Memory B cell (primary cell): ENCODE measurements at regions not wholly inside any gene's neighbourhood (a gene's known extent, or its start where the extent isn't known, plus 50 kb on each side); places are given as distances from the start of the nearest gene placed in this dataset.

Experiments
- ATAC-seq: fragments of 150-1000 bp; cut with Tn5 transposase; 2 replicates; pipeline ENCODE4 v1.10.0; 2021; ENCODE audit warnings: low read depth, mild to moderate bottlenecking, moderate library complexity
- DNase-seq, 2 donors: peaks; one replicate each; pipeline ENCODE4 v3.0.0; 2022; ENCODE audit warnings: low spot score in 2 of 2
- H3K27ac Mint-ChIP-seq: one replicate; pipeline ENCODE4 v1.8.0; 2022; ENCODE audit warnings: mild to moderate bottlenecking, moderate library complexity, mixed read lengths
- H3K27me3 Mint-ChIP-seq: one replicate; pipeline ENCODE4 v1.8.0; 2022; ENCODE audit warnings: mixed read lengths
- H3K36me3 Mint-ChIP-seq: one replicate; pipeline ENCODE4 v1.8.0; 2022; ENCODE audit warnings: mild to moderate bottlenecking, mixed read lengths
- H3K4me1 Mint-ChIP-seq: one replicate; pipeline ENCODE4 v1.8.0; 2022; ENCODE audit warnings: mixed read lengths
- H3K4me3 Mint-ChIP-seq: one replicate; pipeline ENCODE4 v1.8.0; 2022; ENCODE audit warnings: mild to moderate bottlenecking, moderate library complexity, mixed read lengths
- H3K9me3 Mint-ChIP-seq: one replicate; pipeline ENCODE4 v1.8.0; 2022; ENCODE audit warnings: mixed read lengths

DNA sequence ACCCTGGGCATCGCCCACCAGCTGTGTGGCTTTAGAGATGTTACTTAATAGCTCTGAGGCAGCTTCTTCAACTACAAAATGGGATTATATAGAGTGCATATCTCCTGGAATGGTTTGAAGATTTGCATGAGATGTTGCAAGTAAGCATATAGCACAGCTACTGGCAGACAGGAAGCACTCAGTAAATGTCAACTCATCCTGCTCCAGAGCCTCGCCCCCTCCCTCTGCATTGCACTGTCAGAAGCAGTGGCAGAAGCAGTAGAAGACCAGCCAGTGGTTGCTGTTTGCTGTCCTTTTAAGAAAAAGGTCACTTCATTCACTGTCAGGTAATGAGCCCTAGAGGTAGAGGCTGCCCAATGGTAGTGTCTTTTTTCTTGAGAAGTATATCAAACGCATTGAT lies 180.0 kb upstream of the GHITM start:
- H3K27me3 Mint-ChIP-seq: peaks cover 7% of the 10 kb centered on the region
- no peaks in the 10 kb centered on the region for H3K4me1 Mint-ChIP-seq
- no peaks in the 10 kb centered on the region for H3K9me3 Mint-ChIP-seq
- H3K27ac Mint-ChIP-seq: no peak overlapping the region
- DNase-seq (no peak), ATAC-seq (no peak)
- no peaks in the 10 kb centered on the region for H3K36me3 Mint-ChIP-seq
- no peak overlapping the region for H3K4me3 Mint-ChIP-seq

- no peaks in the 10 kb centered on the region for H3K4me1 Mint-ChIP-seq
- peak overlapping the region; percentile 14 for H3K27ac Mint-ChIP-seq
- H3K9me3 Mint-ChIP-seq: no peaks in the 10 kb centered on the region
- H3K36me3 Mint-ChIP-seq: no peaks in the 10 kb centered on the region
- H3K27me3 Mint-ChIP-seq: peaks cover 7% of the 10 kb centered on the region
- DNase-seq (no peak), ATAC-seq (no peak)
- H3K4me3 Mint-ChIP-seq: no peak overlapping the region
These were observed 179.2 kb upstream of the GHITM start for GRCh38 chr10:83960125-83960524.

- no peaks in the 10 kb centered on the region for H3K36me3 Mint-ChIP-seq
- H3K27ac Mint-ChIP-seq: no peak overlapping the region
- ATAC-seq: no peak
- peaks cover 7% of the 10 kb centered on the region for H3K27me3 Mint-ChIP-seq
- H3K4me1 Mint-ChIP-seq: no peaks in the 10 kb centered on the region
- no peak for DNase-seq
- H3K9me3 Mint-ChIP-seq: no peaks in the 10 kb centered on the region
- H3K4me3 Mint-ChIP-seq: no peak overlapping the region
These were observed 177.7 kb upstream of the GHITM start for GRCh38 chr10:83961620-83962019.

GRCh38 chr10:83963446-83963845 lies 175.9 kb upstream of the GHITM start:
- Mint-ChIP-seq H3K9me3 (no peaks in the 10 kb centered on the region), H3K27me3 (peaks cover 7% of the 10 kb centered on the region), H3K4me1 (no peaks in the 10 kb centered on the region), H3K4me3 (no peak overlapping the region), H3K36me3 (no peaks in the 10 kb centered on the region), H3K27ac (no peak overlapping the region)
- no peak for ATAC-seq
- DNase-seq: no peak

DNA sequence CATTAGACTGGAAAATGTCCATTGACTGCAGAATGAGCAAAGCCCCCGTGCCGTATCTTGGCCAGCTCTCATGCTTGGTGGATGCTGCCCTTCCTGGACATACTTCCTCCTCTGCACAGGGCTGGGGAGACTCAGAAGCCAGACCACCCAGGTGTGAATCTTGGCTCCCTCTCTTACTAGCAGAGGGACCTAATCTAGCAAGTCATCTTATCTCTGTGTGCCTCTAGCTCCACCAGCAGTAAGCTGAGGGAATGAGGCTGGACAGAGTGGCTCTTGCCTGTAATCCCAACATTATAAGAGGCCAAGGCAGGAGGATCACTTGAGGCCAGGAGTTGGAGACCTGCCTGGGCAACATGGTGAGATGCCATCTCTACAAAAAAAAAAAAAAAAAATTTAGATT lies 173.8 kb upstream of the GHITM start:
- Mint-ChIP-seq H3K36me3 (no peaks in the 10 kb centered on the region), H3K27ac (no peak overlapping the region), H3K9me3 (no peaks in the 10 kb centered on the region), H3K4me3 (no peak overlapping the region), H3K4me1 (no peaks in the 10 kb centered on the region), H3K27me3 (peaks cover 7% of the 10 kb centered on the region)
- ATAC-seq (no peak), DNase-seq (no peak)

GRCh38 chr10:83968052-83968451 lies 171.3 kb upstream of the GHITM start:
- no peak for DNase-seq
- H3K9me3 Mint-ChIP-seq: no peaks in the 10 kb centered on the region
- no peaks in the 10 kb centered on the region for H3K36me3 Mint-ChIP-seq
- peaks cover 3% of the 10 kb centered on the region for H3K27me3 Mint-ChIP-seq
- no peak overlapping the region for H3K27ac Mint-ChIP-seq
- H3K4me1 Mint-ChIP-seq: no peaks in the 10 kb centered on the region
- ATAC-seq: no peak
- no peak overlapping the region for H3K4me3 Mint-ChIP-seq

GRCh38 chr10:83978681-83979383 lies 160.5 kb upstream of the GHITM start:
- DNase-seq (no peak), ATAC-seq (no peak)
- Mint-ChIP-seq H3K4me1 (no peaks in the 10 kb centered on the region), H3K36me3 (no peaks in the 10 kb centered on the region), H3K27me3 (peaks cover 4% of the 10 kb centered on the region), H3K27ac (no peak overlapping the region), H3K9me3 (peaks cover 1% of the 10 kb centered on the region), H3K4me3 (no peak overlapping the region)

DNA sequence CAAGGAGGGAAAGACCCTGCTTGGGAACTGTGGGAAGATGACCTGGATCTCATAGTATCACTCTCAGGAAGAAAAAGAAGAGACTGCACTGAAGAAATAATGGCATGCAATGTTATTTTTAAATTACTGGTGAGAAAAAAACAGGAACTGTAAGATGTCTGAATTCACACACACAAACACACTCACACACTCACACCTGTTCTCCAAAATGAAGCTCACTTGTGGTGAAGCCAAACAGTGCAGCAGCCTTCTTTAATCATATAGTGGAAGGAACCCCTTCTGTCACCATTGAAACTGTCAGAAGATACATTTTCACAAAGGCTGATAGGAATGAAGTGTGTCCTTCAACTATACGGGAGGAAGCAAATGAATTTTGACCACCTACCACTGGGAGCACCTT lies 156.5 kb upstream of the GHITM start:
- Mint-ChIP-seq H3K9me3 (no peaks in the 10 kb centered on the region), H3K4me1 (no peaks in the 10 kb centered on the region), H3K36me3 (no peaks in the 10 kb centered on the region), H3K4me3 (no peak overlapping the region), H3K27ac (no peak overlapping the region), H3K27me3 (peaks cover 6% of the 10 kb centered on the region)
- ATAC-seq (no peak), DNase-seq (no peak)

GRCh38 chr10:83983578-83984255 lies 155.6 kb upstream of the GHITM start:
- Mint-ChIP-seq H3K27ac (no peak overlapping the region), H3K36me3 (no peaks in the 10 kb centered on the region), H3K9me3 (no peaks in the 10 kb centered on the region), H3K4me1 (no peaks in the 10 kb centered on the region), H3K4me3 (no peak overlapping the region), H3K27me3 (peaks cover 6% of the 10 kb centered on the region)
- no peak for DNase-seq
- ATAC-seq: no peak

DNA sequence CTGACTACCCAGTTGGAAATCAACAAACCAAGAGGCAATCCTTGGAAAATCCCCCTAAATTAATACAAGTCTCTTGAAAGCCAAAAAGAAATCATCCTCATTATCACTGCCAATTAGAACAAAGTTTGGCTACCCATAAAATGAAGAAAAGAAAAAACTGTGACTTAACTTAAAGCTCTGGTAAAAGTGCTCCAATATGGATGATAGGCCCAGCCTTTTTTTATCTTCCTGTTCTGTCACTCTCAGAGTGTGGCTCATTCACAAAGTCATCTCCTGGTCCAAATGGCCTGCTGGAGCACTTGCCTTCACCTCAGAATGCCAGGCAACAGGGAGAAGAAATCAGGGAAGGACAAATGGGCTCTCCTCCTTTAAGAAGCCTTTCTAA lies 155.1 kb upstream of the GHITM start:
- H3K4me1 Mint-ChIP-seq: no peaks in the 10 kb centered on the region
- no peak for ATAC-seq
- no peaks in the 10 kb centered on the region for H3K36me3 Mint-ChIP-seq
- no peak overlapping the region for H3K27ac Mint-ChIP-seq
- no peak overlapping the region for H3K4me3 Mint-ChIP-seq
- DNase-seq: no peak
- peaks cover under 1% of the 10 kb centered on the region for H3K9me3 Mint-ChIP-seq
- peaks cover 6% of the 10 kb centered on the region for H3K27me3 Mint-ChIP-seq

DNA sequence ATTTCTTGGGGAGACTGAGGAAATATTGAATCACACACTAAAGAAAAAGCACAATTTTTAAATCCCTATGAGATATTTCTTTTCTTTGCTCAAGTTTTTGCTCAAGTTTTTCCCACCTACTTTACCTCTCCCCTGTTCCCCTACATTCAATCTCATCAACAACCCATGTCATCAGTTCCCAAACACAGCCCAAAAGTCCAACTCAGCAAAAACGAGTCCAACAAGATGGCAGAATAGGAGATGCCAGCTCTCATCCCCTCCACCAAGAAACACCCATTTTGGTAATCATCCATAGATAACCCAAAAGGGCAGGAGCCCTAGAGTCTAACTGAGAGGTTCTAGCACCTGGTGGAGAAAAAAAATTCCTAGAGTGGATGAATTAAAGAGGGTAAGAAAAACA lies 152.5 kb upstream of the GHITM start:
- H3K9me3 Mint-ChIP-seq: peaks cover 4% of the 10 kb centered on the region
- no peak for ATAC-seq
- H3K4me3 Mint-ChIP-seq: no peak overlapping the region
- H3K36me3 Mint-ChIP-seq: peaks cover 2% of the 10 kb centered on the region
- no peak overlapping the region for H3K27ac Mint-ChIP-seq
- H3K4me1 Mint-ChIP-seq: peaks cover 9% of the 10 kb centered on the region
- peaks cover 2% of the 10 kb centered on the region for H3K27me3 Mint-ChIP-seq
- DNase-seq: no peak

GRCh38 chr10:83987216-83987615 lies 152.1 kb upstream of the GHITM start:
- no peak for DNase-seq
- H3K9me3 Mint-ChIP-seq: peaks cover 4% of the 10 kb centered on the region

GRCh38 chr10:83988435-83988834 lies 150.9 kb upstream of the GHITM start:
- Mint-ChIP-seq H3K36me3 (peaks cover 2% of the 10 kb centered on the region), H3K4me3 (no peak overlapping the region), H3K9me3 (peaks cover 4% of the 10 kb centered on the region), H3K27ac (no peak overlapping the region), H3K27me3 (peaks cover 2% of the 10 kb centered on the region), H3K4me1 (peaks cover 9% of the 10 kb centered on the region)
- DNase-seq (no peak), ATAC-seq (no peak)

More at GRCh38 chr10:83987216-83987615, 152.1 kb upstream of the GHITM start:
- H3K27me3 Mint-ChIP-seq: peaks cover 2% of the 10 kb centered on the region
- peaks cover 9% of the 10 kb centered on the region for H3K4me1 Mint-ChIP-seq
- no peak overlapping the region for H3K4me3 Mint-ChIP-seq
- no peak overlapping the region for H3K27ac Mint-ChIP-seq
- ATAC-seq: no peak
- H3K36me3 Mint-ChIP-seq: peaks cover 2% of the 10 kb centered on the region

GRCh38 chr10:83990126-83990525 lies 149.2 kb upstream of the GHITM start:
- Mint-ChIP-seq H3K27me3 (peaks cover 2% of the 10 kb centered on the region), H3K4me3 (no peak overlapping the region), H3K36me3 (peaks cover 2% of the 10 kb centered on the region), H3K9me3 (peaks cover 4% of the 10 kb centered on the region), H3K27ac (no peak overlapping the region), H3K4me1 (peaks cover 9% of the 10 kb centered on the region)
- ATAC-seq: peak; percentile 47
- no peak for DNase-seq
